SK-N-SH (cell line): ENCODE measurements at regions not wholly inside any gene's neighbourhood (a gene's known extent, or its start where the extent isn't known, plus 50 kb on each side); places are given as distances from the start of the nearest gene placed in this dataset.

Experiments
- CTCF ChIA-PET: fragments of 300-600, 350-600 bp; formaldehyde crosslinking; extraction: SDS; loops from one replicate; lab custom pipeline; 2021; lab: Yijun Ruan, JAX
- POLR2A ChIA-PET: fragments of 350-600 bp; sonication (Branson Sonifier 250); formaldehyde crosslinking; extraction: SDS; loops from one replicate; lab custom pipeline; 2020; ENCODE audit warnings: antibody characterized with exemption, inconsistent platforms; lab: Yijun Ruan, JAX
- DNase-seq: peaks from one replicate; pipeline ENCODE4 v3.0.0; 2012
- H2AFZ ChIP-seq: fragments of 200-600 bp; sonication (generic); 2 replicates; pipeline ENCODE4 v1.8.1; 2016; ENCODE audit warnings: antibody characterized with exemption, mild to moderate bottlenecking, low read depth
- H3F3A ChIP-seq: fragments of 200-600 bp; sonication (generic); replicated peaks from 2 replicates; pipeline ENCODE3; 2016; ENCODE audit warnings: antibody characterized with exemption, mild to moderate bottlenecking; ENCODE audit not compliant: insufficient read depth
- H3K27ac ChIP-seq, 2 experiments: fragments of 200-500 bp in 1 of 2; fragments of 200-600 bp in 1 of 2; sonication (Bioruptor generic) in 1 of 2; sonication (generic), shearing (Covaris generic) in 1 of 2; 2 replicates each; pipeline versions ENCODE4 v1.5.1 to v1.6.1; 2014 to 2016; ENCODE audit warnings: low read depth in 2 of 2, inconsistent platforms in 1 of 2, low read length in 1 of 2, mild to moderate bottlenecking in 1 of 2, mixed read lengths in 1 of 2
- H3K27me3 ChIP-seq: fragments of 200-600 bp; sonication (generic), shearing (Covaris generic); 2 replicates; pipeline ENCODE4 v1.6.1; 2016; ENCODE audit warnings: mixed run types; ENCODE audit not compliant: insufficient read depth
- H3K36me3 ChIP-seq, 2 experiments: fragments of 200-500 bp in 1 of 2; fragments of 200-600 bp in 1 of 2; sonication (Bioruptor generic) in 1 of 2; sonication (generic) in 1 of 2; replicated peaks in 1 of 2; 2 replicates each; pipeline versions ENCODE3 to v1.5.1; 2014 to 2016; ENCODE audit warnings: low read length in 1 of 2, mild to moderate bottlenecking in 1 of 2; ENCODE audit not compliant: insufficient read depth in 2 of 2, control insufficient read depth in 1 of 2
- H3K4me1 ChIP-seq, 2 experiments: fragments of 200-500 bp in 1 of 2; fragments of 200-600 bp in 1 of 2; sonication (Bioruptor generic) in 1 of 2; sonication (generic), shearing (Covaris generic) in 1 of 2; 2 replicates each; pipeline versions ENCODE4 v1.5.1 to v1.6.1; 2014 to 2016; ENCODE audit warnings: low read depth in 1 of 2, low read length in 1 of 2, mixed run types in 1 of 2; ENCODE audit not compliant: insufficient read depth in 2 of 2, control insufficient read depth in 1 of 2
- H3K4me2 ChIP-seq: fragments of 200-600 bp; sonication (generic), shearing (Covaris generic); 2 replicates; pipeline ENCODE4 v1.6.1; 2017; ENCODE audit warnings: mixed run types
- H3K4me3 ChIP-seq, 2 experiments: fragments of 200-500 bp in 1 of 2; fragments of 200-600 bp in 1 of 2; sonication (Bioruptor generic) in 1 of 2; sonication (generic), shearing (Covaris generic) in 1 of 2; 2 replicates each; pipeline versions ENCODE4 v1.5.1 to v1.8.1; 2014 to 2016; ENCODE audit warnings: low read depth in 2 of 2, inconsistent platforms in 1 of 2, low read length in 1 of 2, mild to moderate bottlenecking in 1 of 2, mixed read lengths in 1 of 2, moderate library complexity in 1 of 2
- H3K79me2 ChIP-seq: fragments of 200-600 bp; sonication (generic); 2 replicates; pipeline ENCODE4 v1.8.1; 2017; ENCODE audit warnings: mild to moderate bottlenecking; ENCODE audit not compliant: insufficient read depth
- H3K9ac ChIP-seq: fragments of 200-600 bp; sonication (generic); 2 replicates; pipeline ENCODE4 v1.6.1; 2017; ENCODE audit warnings: mixed run types
- H3K9me2 ChIP-seq: fragments of 200-600 bp; sonication (generic); 2 replicates; pipeline ENCODE4 v1.6.1; 2017; ENCODE audit warnings: mixed run types
- H3K9me3 ChIP-seq: fragments of 200-600 bp; sonication (generic); 2 replicates; pipeline ENCODE4 v1.6.1; 2017; ENCODE audit warnings: mixed run types, mild to moderate bottlenecking, moderate library complexity
- H4K20me1 ChIP-seq: fragments of 200-600 bp; sonication (generic); 2 replicates; pipeline ENCODE4 v1.6.1; 2017; ENCODE audit warnings: mild to moderate bottlenecking, mixed run types; ENCODE audit not compliant: insufficient read depth
- CHD2 ChIP-seq: fragments of 150-350 bp; IDR thresholded peaks from 2 replicates; pipeline ENCODE4 v1.6.1; 2018; ENCODE audit warnings: low read length; ENCODE audit not compliant: partially characterized antibody
- NRF1 ChIP-seq: IDR thresholded peaks from 2 replicates; pipeline ENCODE4 v1.6.1; 2012; ENCODE audit warnings: low read depth, mild to moderate bottlenecking, low read length
- SIN3A ChIP-seq: IDR thresholded peaks from 2 replicates; pipeline ENCODE4 v1.6.1; 2012; ENCODE audit warnings: low read depth, mild to moderate bottlenecking, low read length, moderate library complexity, borderline replicate concordance
- YY1 ChIP-seq: IDR thresholded peaks from 2 replicates; pipeline ENCODE4 v1.4.0; 2012; ENCODE audit warnings: low read depth, mild to moderate bottlenecking
- WGBS: methylation state at CpG from one replicate; pipeline ENCODE4 v1.1.6; 2017; ENCODE audit warnings: low lambda C conversion rate; 5-methylcytosine and 5-hydroxymethylcytosine counted together
- TF ChIP-seq, protein P1 (sequence below): IDR thresholded peaks from 2 replicates; pipeline ENCODE4 v1.4.0; 2012; ENCODE audit warnings: low read depth
- TF ChIP-seq, protein P2 (sequence below): IDR thresholded peaks from 2 replicates; pipeline ENCODE4 v1.4.0; 2012; ENCODE audit warnings: low read depth, borderline replicate concordance
- TF ChIP-seq, protein P3 (sequence below): IDR thresholded peaks from 2 replicates; pipeline ENCODE4 v1.6.1; 2012; ENCODE audit warnings: mild to moderate bottlenecking, low read depth, low read length, moderate library complexity

DNA sequence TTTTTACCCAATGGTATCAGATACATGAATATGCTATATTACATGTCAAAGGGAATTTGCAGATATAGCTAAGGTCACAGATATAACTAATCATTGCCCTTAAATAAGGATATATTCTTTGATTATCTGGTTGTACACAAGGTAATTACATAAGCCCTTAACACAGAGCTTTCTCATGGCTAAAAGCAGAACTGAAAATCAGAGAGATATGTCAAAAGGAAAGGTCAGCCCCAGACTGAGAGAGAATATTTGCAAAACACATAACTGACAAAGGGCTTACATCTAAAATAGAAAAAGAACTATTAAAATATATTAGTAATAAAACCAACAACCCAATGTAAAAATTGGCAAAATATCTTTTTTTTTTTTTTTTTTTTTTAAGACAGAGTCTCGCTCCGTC is 1029.5 kb upstream of the LRRN3 start:
- Histone ChIP-seq H3K27me3 (no peaks in the 10 kb centered on the region), H3K9ac (no peak overlapping the region), H3K27ac (no peak overlapping the region), H3K4me3 (no peak overlapping the region), H3K4me2 (no peak overlapping the region), H3K79me2 (no peaks in the 10 kb centered on the region), H4K20me1 (no peaks in the 10 kb centered on the region), H3K9me2 (0 out of 2 replicates have a peak, but pooled peaks cover 6% of the 10 kb centered on the region), H3K9me3 (no peaks in the 10 kb centered on the region), H3F3A (no peaks in the 10 kb centered on the region)
- WGBS = 79% methylated on average over 2 of the region's 2 CpGs
- CTCF ChIA-PET = no interaction called here
- POLR2A ChIA-PET = no interaction called here
- TF ChIP-seq CHD2 = no peak
- TF ChIP-seq SIN3A = no peak
- TF ChIP-seq, protein P1, sequence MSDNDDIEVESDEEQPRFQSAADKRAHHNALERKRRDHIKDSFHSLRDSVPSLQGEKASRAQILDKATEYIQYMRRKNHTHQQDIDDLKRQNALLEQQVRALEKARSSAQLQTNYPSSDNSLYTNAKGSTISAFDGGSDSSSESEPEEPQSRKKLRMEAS = no peak
- no peak for TF ChIP-seq YY1
- TF ChIP-seq, protein P2, sequence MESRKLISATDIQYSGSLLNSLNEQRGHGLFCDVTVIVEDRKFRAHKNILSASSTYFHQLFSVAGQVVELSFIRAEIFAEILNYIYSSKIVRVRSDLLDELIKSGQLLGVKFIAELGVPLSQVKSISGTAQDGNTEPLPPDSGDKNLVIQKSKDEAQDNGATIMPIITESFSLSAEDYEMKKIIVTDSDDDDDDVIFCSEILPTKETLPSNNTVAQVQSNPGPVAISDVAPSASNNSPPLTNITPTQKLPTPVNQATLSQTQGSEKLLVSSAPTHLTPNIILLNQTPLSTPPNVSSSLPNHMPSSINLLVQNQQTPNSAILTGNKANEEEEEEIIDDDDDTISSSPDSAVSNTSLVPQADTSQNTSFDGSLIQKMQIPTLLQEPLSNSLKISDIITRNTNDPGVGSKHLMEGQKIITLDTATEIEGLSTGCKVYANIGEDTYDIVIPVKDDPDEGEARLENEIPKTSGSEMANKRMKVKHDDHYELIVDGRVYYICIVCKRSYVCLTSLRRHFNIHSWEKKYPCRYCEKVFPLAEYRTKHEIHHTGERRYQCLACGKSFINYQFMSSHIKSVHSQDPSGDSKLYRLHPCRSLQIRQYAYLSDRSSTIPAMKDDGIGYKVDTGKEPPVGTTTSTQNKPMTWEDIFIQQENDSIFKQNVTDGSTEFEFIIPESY = no peak
- TF ChIP-seq NRF1 = no peak
- TF ChIP-seq, all 33 proteins: peak for 0
- no peak for DNase-seq
- H2AFZ ChIP-seq = no peak overlapping the region
- H3K36me3 ChIP-seq = no peaks in the 10 kb centered on the region
- no peaks in the 10 kb centered on the region for H3K4me1 ChIP-seq

DNA sequence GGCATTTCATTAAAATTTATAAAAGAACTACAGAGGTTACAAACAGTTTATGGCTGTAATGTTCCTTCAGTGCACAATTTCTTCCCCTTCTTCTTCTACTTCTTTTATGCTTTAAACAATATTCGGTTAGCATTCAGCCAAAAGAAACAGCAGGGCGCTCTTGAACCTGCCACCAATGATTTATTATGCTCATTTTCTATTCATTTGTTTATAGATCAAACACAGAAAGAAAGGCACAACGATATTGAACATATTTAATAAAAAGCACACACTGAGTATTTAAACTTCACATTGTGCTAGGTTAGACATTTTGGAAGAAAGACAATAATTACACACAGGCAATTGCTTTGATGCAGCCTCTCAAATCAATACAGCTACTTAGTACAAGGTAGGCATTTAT is 1025.8 kb upstream of the LRRN3 start:
- 28% methylated on average over 3 of the region's 3 CpGs for WGBS
- CTCF ChIA-PET = no interaction called here
- H3K79me2 ChIP-seq = no peaks in the 10 kb centered on the region

More for the DNA sequence above, 1025.8 kb upstream of the LRRN3 start:
- Histone ChIP-seq H4K20me1 (no peaks in the 10 kb centered on the region), H3K27ac (no peak overlapping the region), H3K4me1 (no peaks in the 10 kb centered on the region; a peak in 1 of 4 replicates), H3K4me3 (no peak overlapping the region), H3K9ac (no peak overlapping the region), H3K36me3 (no peaks in the 10 kb centered on the region), H3K27me3 (no peaks in the 10 kb centered on the region), H3F3A (no peaks in the 10 kb centered on the region), H3K9me2 (0 out of 2 replicates have a peak, but pooled peaks cover 6% of the 10 kb centered on the region), H3K9me3 (no peaks in the 10 kb centered on the region), H3K4me2 (no peak overlapping the region), H2AFZ (no peak overlapping the region)
- POLR2A ChIA-PET = no interaction called here
- DNase-seq = no peak
- TF ChIP-seq, protein P3, sequence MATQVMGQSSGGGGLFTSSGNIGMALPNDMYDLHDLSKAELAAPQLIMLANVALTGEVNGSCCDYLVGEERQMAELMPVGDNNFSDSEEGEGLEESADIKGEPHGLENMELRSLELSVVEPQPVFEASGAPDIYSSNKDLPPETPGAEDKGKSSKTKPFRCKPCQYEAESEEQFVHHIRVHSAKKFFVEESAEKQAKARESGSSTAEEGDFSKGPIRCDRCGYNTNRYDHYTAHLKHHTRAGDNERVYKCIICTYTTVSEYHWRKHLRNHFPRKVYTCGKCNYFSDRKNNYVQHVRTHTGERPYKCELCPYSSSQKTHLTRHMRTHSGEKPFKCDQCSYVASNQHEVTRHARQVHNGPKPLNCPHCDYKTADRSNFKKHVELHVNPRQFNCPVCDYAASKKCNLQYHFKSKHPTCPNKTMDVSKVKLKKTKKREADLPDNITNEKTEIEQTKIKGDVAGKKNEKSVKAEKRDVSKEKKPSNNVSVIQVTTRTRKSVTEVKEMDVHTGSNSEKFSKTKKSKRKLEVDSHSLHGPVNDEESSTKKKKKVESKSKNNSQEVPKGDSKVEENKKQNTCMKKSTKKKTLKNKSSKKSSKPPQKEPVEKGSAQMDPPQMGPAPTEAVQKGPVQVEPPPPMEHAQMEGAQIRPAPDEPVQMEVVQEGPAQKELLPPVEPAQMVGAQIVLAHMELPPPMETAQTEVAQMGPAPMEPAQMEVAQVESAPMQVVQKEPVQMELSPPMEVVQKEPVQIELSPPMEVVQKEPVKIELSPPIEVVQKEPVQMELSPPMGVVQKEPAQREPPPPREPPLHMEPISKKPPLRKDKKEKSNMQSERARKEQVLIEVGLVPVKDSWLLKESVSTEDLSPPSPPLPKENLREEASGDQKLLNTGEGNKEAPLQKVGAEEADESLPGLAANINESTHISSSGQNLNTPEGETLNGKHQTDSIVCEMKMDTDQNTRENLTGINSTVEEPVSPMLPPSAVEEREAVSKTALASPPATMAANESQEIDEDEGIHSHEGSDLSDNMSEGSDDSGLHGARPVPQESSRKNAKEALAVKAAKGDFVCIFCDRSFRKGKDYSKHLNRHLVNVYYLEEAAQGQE = no peak
